ENCODE measurements at regions not wholly inside any gene's neighbourhood (a gene's known extent, or its start where the extent isn't known, plus 50 kb on each side); places are given as distances from the start of the nearest gene placed in this dataset.

DNA sequence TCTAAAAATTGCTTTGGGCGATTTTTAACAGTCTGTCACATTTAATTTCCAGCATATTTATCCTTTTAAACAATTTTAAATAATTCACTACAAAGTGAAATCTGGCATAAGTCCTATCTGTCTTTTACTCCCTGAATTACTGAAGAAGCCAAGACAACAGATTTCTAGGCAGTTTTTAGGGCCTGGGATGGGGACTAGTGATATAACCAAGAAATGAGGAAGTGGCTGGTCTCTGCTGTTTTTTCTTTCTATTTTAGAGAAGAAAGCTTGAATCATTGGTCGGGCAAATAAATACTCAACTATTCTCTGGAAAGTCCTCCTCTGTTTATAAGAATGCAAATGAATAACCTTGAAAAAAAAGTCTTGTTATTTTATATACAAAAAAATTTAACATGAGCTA, 79.7 kb upstream of the SSBP2 start:
- TF ChIP-seq, protein P1, sequence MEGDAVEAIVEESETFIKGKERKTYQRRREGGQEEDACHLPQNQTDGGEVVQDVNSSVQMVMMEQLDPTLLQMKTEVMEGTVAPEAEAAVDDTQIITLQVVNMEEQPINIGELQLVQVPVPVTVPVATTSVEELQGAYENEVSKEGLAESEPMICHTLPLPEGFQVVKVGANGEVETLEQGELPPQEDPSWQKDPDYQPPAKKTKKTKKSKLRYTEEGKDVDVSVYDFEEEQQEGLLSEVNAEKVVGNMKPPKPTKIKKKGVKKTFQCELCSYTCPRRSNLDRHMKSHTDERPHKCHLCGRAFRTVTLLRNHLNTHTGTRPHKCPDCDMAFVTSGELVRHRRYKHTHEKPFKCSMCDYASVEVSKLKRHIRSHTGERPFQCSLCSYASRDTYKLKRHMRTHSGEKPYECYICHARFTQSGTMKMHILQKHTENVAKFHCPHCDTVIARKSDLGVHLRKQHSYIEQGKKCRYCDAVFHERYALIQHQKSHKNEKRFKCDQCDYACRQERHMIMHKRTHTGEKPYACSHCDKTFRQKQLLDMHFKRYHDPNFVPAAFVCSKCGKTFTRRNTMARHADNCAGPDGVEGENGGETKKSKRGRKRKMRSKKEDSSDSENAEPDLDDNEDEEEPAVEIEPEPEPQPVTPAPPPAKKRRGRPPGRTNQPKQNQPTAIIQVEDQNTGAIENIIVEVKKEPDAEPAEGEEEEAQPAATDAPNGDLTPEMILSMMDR (conservative IDR thresholded peaks at IDR 0.05): no peak
- no peak for TF ChIP-seq ZFX (IDR thresholded peaks at IDR 0.05)

Data from C4-2B (cell line).